ENCODE measurements at regions not wholly inside any gene's neighbourhood (a gene's known extent, or its start where the extent isn't known, plus 50 kb on each side); places are given as distances from the start of the nearest gene placed in this dataset.

DNA sequence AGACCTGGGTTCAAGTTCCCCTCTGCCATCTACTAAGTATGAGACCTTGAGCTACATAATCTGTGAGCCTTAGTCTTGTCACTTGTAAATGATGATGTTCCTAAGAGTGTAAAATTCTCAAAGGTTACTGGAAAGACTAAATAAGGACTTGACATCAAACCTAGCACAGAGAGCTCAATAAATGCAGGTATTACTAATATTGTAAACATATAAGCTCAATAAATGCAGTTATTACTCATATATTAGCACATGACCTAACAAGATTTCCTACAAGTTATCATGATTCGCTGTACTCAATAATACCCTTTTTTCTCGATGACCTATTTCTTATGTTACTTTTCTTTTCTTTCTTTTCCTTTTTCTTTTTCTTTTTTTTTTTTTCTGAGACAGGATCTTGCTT, 174.9 kb downstream of the ZNF281 start:
- TF ChIP-seq, protein P1, sequence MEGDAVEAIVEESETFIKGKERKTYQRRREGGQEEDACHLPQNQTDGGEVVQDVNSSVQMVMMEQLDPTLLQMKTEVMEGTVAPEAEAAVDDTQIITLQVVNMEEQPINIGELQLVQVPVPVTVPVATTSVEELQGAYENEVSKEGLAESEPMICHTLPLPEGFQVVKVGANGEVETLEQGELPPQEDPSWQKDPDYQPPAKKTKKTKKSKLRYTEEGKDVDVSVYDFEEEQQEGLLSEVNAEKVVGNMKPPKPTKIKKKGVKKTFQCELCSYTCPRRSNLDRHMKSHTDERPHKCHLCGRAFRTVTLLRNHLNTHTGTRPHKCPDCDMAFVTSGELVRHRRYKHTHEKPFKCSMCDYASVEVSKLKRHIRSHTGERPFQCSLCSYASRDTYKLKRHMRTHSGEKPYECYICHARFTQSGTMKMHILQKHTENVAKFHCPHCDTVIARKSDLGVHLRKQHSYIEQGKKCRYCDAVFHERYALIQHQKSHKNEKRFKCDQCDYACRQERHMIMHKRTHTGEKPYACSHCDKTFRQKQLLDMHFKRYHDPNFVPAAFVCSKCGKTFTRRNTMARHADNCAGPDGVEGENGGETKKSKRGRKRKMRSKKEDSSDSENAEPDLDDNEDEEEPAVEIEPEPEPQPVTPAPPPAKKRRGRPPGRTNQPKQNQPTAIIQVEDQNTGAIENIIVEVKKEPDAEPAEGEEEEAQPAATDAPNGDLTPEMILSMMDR (IDR thresholded peaks at IDR 0.05), result no peak

DNA sequence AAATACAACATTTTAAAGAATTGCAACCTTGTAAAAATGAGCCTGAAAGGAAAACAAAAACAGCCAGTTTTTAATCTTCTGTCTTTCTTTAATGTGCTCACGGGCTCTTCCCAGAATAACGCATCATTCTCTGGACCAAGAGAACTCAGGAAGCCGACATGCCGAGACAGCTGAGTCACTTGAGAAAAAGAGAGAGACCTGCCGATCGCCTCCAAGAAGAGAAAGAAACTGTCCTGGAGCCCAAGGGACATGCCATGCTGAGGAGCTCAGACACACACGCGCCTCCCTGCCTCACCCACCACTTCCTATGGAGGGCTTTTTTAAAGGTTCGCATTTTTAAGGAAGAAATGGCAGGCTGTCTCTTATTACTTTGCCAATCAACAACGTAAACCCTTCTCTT, 176.4 kb downstream of the ZNF281 start:
- TF ChIP-seq, protein P1 (IDR thresholded peaks at IDR 0.05), result no peak

DNA sequence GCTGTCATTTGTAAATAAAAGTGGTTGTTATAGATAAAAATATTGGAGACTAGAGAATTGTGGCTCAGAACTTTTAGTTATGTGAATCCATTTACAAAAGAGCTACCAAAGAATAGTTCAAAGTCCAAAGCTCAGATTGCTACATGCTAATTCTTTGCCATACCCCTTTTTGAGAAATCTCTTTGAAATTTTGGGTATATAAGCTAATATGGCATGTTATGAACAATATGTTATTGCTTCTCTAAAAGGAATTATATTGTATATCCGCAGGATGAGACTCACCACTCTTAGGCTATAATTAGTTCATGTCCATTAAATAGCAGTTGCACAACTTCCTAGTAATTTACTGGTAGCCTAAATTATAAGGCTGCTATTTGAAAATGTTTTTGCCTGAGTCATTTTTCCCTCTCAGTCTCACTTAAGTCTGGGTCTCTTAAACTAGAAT, 178.0 kb downstream of the ZNF281 start:
- TF ChIP-seq, protein P1 (IDR thresholded peaks at IDR 0.05), result no peak

DNA sequence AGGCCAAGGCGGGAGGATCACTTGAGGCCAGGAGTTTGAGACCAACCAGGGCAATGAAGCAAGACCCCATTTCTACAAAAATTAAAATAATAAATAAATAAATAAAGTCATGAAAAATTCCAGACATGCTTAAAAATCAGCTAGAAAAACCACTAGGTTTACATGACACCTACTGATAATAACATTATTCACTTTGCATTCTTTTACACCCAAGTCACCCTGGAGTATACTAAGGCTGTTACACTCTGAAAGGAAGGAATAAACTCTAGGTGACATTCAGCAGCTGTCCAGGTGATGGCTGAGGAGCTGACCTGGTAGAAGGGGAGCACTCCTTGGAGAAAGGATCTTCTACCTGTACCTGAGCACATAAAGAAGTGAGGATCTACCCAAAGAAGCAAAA, 179.2 kb downstream of the ZNF281 start:
- TF ChIP-seq, protein P1 (IDR thresholded peaks at IDR 0.05), result no peak

DNA sequence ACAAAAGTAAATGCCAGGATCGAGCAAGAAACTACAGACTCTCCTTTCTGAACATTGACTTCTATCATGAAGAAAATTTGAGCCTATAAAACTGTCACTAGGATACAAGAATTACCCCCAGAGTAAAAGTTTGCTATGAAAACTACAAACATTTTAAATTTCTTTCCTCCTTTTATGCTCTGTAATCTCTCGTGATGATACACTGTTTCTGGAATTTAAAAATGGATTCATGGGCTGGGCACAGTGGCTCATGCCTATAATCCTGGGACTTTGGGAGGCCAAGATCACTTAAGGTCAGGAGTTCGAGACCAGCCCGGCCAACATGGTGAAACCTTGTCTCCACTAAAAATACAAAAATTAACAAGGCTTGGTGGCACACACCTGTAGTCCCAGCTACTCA, 181.3 kb downstream of the ZNF281 start:
- TF ChIP-seq, protein P1 (IDR thresholded peaks at IDR 0.05), result no peak

GRCh38 chr1:200228081-200228480, 181.8 kb downstream of the ZNF281 start:
- TF ChIP-seq, protein P1 (IDR thresholded peaks at IDR 0.05), result no peak

Measured in LNCAP (cell line).